PC-9 (cell line): ENCODE measurements at regions not wholly inside any gene's neighbourhood (a gene's known extent, or its start where the extent isn't known, plus 50 kb on each side); places are given as distances from the start of the nearest gene placed in this dataset.

Source experiments
- EZH2 ChIP-seq: fragments of 200-600 bp; sonication (generic); IDR thresholded peaks from 2 replicates; pipeline ENCODE4 v1.8.0; 2017; ENCODE audit warnings: antibody characterized with exemption, low read depth
- TF ChIP-seq, protein P1 (sequence below): fragments of 200-600 bp; sonication (generic); conservative IDR thresholded peaks from 2 replicates; pipeline ENCODE4 v1.6.1; 2017; ENCODE audit warnings: mixed run types, antibody characterized with exemption, mild to moderate bottlenecking, moderate library complexity

DNA sequence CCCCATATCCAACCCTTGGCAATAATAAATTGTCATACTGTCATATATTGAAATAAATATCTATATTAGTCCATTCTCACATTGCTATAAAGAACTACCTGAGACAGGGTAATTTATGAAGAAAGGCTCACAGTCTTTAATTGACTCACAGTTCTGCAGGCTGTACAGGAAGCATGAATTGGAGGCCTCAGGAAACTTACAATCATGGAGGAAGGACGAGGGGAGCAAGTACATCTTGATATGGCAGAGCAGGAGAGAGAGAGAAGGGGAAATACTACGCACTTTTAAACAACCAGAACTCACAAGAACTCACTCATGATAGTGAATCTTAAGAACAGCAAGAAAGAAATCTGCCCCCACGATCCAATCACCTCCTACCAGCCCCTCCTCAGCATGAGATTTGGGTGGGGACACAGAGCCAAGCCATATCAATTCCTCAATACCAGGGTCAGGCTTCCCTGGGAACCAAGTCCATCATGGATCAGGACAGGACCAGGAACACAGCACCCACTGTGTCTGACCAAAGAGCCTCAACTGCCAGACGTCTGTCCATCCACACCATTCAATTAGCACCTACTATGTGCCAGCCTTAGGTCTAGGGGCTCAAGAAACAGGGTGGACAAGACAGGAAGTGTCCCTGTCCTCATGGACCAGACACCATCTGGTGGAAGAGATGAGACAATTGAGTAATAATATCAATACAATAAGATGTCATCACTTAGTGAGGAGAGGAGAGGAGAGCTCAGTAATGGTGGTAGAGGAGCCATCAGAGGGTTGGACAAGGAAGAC, 56.9 kb upstream of the TOP3B start:
- TF ChIP-seq, protein P1, sequence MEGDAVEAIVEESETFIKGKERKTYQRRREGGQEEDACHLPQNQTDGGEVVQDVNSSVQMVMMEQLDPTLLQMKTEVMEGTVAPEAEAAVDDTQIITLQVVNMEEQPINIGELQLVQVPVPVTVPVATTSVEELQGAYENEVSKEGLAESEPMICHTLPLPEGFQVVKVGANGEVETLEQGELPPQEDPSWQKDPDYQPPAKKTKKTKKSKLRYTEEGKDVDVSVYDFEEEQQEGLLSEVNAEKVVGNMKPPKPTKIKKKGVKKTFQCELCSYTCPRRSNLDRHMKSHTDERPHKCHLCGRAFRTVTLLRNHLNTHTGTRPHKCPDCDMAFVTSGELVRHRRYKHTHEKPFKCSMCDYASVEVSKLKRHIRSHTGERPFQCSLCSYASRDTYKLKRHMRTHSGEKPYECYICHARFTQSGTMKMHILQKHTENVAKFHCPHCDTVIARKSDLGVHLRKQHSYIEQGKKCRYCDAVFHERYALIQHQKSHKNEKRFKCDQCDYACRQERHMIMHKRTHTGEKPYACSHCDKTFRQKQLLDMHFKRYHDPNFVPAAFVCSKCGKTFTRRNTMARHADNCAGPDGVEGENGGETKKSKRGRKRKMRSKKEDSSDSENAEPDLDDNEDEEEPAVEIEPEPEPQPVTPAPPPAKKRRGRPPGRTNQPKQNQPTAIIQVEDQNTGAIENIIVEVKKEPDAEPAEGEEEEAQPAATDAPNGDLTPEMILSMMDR, result no peak
- TF ChIP-seq EZH2, result no peak
